SK-N-SH treated with all-trans-retinoic acid at 6 μM for 48 hours (cell line): ENCODE measurements at regions not wholly inside any gene's neighbourhood (a gene's known extent, or its start where the extent isn't known, plus 50 kb on each side); places are given as distances from the start of the nearest gene placed in this dataset.

Experiments used
- ATAC-seq: fragments of 200-7000 bp; cut with Tn5 transposase; 3 replicates; pipeline ENCODE4 v1.9.1; 2020; ENCODE audit warnings: mild to moderate bottlenecking, moderate library complexity
- ARNTL ChIP-seq: fragments of 450-650 bp; formaldehyde crosslinking; IDR thresholded peaks from 2 replicates; pipeline ENCODE4 v1.5.0; 2020; ENCODE audit warnings: low read depth, mild to moderate bottlenecking, moderate library complexity, borderline replicate concordance
- BACH2 ChIP-seq: fragments of 250-450 bp; sonication (Bioruptor Pico); IDR thresholded peaks from 2 replicates; pipeline ENCODE4 v1.9.0; 2021; ENCODE audit warnings: mild to moderate bottlenecking, borderline replicate concordance
- CSDC2 ChIP-seq: fragments of 250-450 bp; sonication (Bioruptor Pico); IDR thresholded peaks from 2 replicates; pipeline ENCODE4 v1.5.0; 2020; ENCODE audit warnings: mild to moderate bottlenecking, moderate library complexity
- GLIS3 ChIP-seq: fragments of 250-450 bp; sonication (Bioruptor Pico); IDR thresholded peaks from 2 replicates; pipeline ENCODE4 v1.5.0; 2020; ENCODE audit warnings: mild to moderate bottlenecking, moderate library complexity
- ISL1 ChIP-seq: fragments of 250-450 bp; sonication (Bioruptor Pico); IDR thresholded peaks from 2 replicates; pipeline ENCODE4 v2.1.2; 2022; ENCODE audit warnings: mild to moderate bottlenecking, moderate library complexity
- OSR1 ChIP-seq: fragments of 250-450 bp; sonication (Bioruptor Pico); IDR thresholded peaks from 2 replicates; pipeline ENCODE4 v1.8.0; 2022; ENCODE audit warnings: moderate library complexity, mild to moderate bottlenecking, inconsistent platforms
- POU6F1 ChIP-seq: fragments of 250-450 bp; sonication (Bioruptor Pico); IDR thresholded peaks from 2 replicates; pipeline ENCODE4 v1.8.0; 2021; ENCODE audit warnings: low read depth, mild to moderate bottlenecking, moderate library complexity, borderline replicate concordance
- PPARA ChIP-seq: fragments of 250-450 bp; sonication (Bioruptor Pico); IDR thresholded peaks from 2 replicates; pipeline ENCODE4 v1.5.0; 2020; ENCODE audit warnings: mild to moderate bottlenecking, borderline replicate concordance
- SNAI2 ChIP-seq: fragments of 250-450 bp; sonication (Bioruptor Pico); IDR thresholded peaks from 2 replicates; pipeline ENCODE4 v1.5.0; 2020; ENCODE audit warnings: mild to moderate bottlenecking, moderate library complexity
- TCF4 ChIP-seq: fragments of 250-450 bp; sonication (Bioruptor Pico); IDR thresholded peaks from 2 replicates; pipeline ENCODE4 v1.8.0; 2021; ENCODE audit warnings: mild to moderate bottlenecking, moderate library complexity, borderline replicate concordance
- TOX ChIP-seq: fragments of 250-450 bp; sonication (Bioruptor Pico); IDR thresholded peaks from 2 replicates; pipeline ENCODE4 v1.8.0; 2021; ENCODE audit warnings: mild to moderate bottlenecking, moderate library complexity, borderline replicate concordance
- TSHZ2 ChIP-seq: fragments of 250-450 bp; sonication (Bioruptor Pico); IDR thresholded peaks from 2 replicates; pipeline ENCODE4 v1.5.0; 2020; ENCODE audit warnings: mild to moderate bottlenecking, moderate library complexity
- ZFP3 ChIP-seq: fragments of 250-450 bp; sonication (Bioruptor Pico); IDR thresholded peaks from 2 replicates; pipeline ENCODE4 v1.5.0; 2020; ENCODE audit warnings: mild to moderate bottlenecking, moderate library complexity
- ZFP30 ChIP-seq: fragments of 450-650 bp; formaldehyde crosslinking; IDR thresholded peaks from 2 replicates; pipeline ENCODE4 v1.5.0; 2022; ENCODE audit warnings: mild to moderate bottlenecking, moderate library complexity
- ZNF565 ChIP-seq: fragments of 450-650 bp; formaldehyde crosslinking; conservative IDR thresholded peaks from 2 replicates; pipeline ENCODE4 v1.5.0; 2020; ENCODE audit warnings: low read depth, mild to moderate bottlenecking, moderate library complexity
- ZNF70 ChIP-seq: fragments of 450-650 bp; formaldehyde crosslinking; IDR thresholded peaks from 2 replicates; pipeline ENCODE4 v1.5.0; 2020; ENCODE audit warnings: mild to moderate bottlenecking, moderate library complexity
- ZNF8 ChIP-seq: fragments of 450-650 bp; formaldehyde crosslinking; IDR thresholded peaks from 2 replicates; pipeline ENCODE4 v1.5.0; 2020; ENCODE audit warnings: mild to moderate bottlenecking, moderate library complexity
- TF ChIP-seq, protein P1 (sequence below): fragments of 250-450 bp; sonication (Bioruptor Pico); IDR thresholded peaks from 2 replicates; pipeline ENCODE4 v1.5.1; 2020; ENCODE audit warnings: low read depth, mild to moderate bottlenecking, moderate library complexity
- TF ChIP-seq, protein P2 (sequence below): fragments of 250-450 bp; sonication (Bioruptor Pico); IDR thresholded peaks from 2 replicates; pipeline ENCODE4 v1.8.0; 2020; ENCODE audit warnings: mild to moderate bottlenecking, moderate library complexity, borderline replicate concordance

GRCh38 chr21:40967771-40968170 lies 120.8 kb upstream of the DSCAM start:
- TF ChIP-seq POU6F1 (CRISPR knock-in tag) (no peak), TCF4 (CRISPR knock-in tag) (no peak), ZNF8 (CRISPR knock-in tag) (no peak), ZFP30 (no peak), OSR1 (CRISPR knock-in tag) (no peak), GLIS3 (no peak), ISL1 (no peak), TSHZ2 (no peak), ZFP3 (CRISPR knock-in tag) (no peak), SNAI2 (CRISPR knock-in tag) (no peak), PPARA (CRISPR knock-in tag) (no peak), ARNTL (CRISPR knock-in tag) (no peak), CSDC2 (CRISPR knock-in tag) (no peak)
- TF ChIP-seq, protein P1, sequence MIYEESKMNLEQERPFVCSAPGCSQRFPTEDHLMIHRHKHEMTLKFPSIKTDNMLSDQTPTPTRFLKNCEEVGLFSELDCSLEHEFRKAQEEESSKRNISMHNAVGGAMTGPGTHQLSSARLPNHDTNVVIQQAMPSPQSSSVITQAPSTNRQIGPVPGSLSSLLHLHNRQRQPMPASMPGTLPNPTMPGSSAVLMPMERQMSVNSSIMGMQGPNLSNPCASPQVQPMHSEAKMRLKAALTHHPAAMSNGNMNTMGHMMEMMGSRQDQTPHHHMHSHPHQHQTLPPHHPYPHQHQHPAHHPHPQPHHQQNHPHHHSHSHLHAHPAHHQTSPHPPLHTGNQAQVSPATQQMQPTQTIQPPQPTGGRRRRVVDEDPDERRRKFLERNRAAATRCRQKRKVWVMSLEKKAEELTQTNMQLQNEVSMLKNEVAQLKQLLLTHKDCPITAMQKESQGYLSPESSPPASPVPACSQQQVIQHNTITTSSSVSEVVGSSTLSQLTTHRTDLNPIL (CRISPR knock-in tag) = no peak
- TF ChIP-seq, protein P2, sequence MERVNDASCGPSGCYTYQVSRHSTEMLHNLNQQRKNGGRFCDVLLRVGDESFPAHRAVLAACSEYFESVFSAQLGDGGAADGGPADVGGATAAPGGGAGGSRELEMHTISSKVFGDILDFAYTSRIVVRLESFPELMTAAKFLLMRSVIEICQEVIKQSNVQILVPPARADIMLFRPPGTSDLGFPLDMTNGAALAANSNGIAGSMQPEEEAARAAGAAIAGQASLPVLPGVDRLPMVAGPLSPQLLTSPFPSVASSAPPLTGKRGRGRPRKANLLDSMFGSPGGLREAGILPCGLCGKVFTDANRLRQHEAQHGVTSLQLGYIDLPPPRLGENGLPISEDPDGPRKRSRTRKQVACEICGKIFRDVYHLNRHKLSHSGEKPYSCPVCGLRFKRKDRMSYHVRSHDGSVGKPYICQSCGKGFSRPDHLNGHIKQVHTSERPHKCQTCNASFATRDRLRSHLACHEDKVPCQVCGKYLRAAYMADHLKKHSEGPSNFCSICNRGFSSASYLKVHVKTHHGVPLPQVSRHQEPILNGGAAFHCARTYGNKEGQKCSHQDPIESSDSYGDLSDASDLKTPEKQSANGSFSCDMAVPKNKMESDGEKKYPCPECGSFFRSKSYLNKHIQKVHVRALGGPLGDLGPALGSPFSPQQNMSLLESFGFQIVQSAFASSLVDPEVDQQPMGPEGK (CRISPR knock-in tag) = no peak
- ATAC-seq = no peak

GRCh38 chr21:40972151-40972550 lies 125.2 kb upstream of the DSCAM start:
- no peak for ATAC-seq
- TF ChIP-seq CSDC2 (CRISPR knock-in tag) = no peak
- no peak for TF ChIP-seq TOX (CRISPR knock-in tag)
- TF ChIP-seq GLIS3 = no peak

DNA sequence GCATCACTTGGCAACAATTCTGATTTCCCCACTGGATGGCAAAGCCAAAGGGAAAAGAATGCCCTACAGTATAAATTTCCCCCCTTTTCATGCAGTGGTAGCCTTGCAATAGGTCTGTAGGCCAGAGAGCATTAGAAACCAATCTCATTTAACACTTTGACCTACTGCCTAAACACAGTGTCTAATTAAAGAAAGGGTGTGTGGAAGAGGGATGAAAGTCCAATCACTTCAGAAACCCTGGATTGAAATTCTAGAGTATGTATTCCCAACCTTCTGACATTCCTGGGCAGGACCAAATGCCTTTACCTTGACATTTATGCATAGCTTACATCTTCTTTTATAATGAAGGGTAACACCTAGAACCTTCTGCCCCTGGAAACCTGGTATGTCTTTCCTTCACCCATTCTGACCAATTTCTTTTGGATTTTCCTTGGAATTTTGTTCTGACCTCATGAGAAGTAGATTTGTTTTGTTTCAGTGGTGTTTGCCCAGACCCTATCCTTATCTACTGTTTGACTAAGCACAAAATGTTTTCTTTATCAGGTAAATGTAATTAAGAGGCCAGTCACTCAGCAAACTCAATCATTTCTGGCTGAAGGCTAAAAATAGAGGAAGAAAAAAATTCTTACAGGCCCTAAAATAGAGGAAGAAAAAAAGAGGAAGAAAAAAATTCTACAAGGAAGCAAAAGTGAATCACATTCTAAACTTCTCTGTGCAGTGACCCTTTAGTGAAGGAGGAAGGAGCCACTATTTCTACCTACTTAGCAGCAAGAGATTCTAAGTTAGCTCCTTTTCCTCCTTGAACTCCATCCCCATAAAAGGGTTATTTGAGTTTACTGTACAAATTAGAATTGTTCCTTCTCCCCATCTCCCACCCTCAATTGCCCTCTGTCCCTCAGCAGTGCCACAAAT lies 129.5 kb upstream of the DSCAM start:
- TF ChIP-seq TSHZ2 (peak; percentile 40; the same call in 1 of the 2 replicates), ISL1 (0 out of 2 replicates have a peak, but pooled peaks have one; percentile 32), TCF4 (CRISPR knock-in tag) (no peak)
- no peak for ATAC-seq

DNA sequence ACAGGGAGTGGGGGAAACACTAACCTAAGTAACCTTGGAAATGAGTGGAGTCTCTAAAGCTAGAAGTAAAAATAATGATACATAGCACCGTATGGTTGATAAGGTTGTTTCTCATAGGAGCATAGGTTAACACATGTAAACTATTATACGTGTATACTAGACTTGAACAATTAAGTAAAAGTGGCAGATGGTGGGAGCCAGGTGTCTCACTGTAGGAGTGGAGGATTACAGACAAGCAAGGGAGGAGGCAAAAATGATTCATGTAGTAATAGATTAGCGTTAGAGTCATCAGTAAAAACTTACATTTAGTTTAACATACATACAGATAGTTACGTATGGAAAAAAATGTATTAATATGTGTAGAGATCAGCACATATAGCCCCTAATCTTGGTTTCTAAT lies 138.4 kb upstream of the DSCAM start:
- no peak for TF ChIP-seq ZNF70 (CRISPR knock-in tag)
- TF ChIP-seq ISL1 = no peak
- TF ChIP-seq ZFP3 (CRISPR knock-in tag) = no peak
- no peak for TF ChIP-seq SNAI2 (CRISPR knock-in tag)
- TF ChIP-seq ZNF8 (CRISPR knock-in tag) = no peak
- TF ChIP-seq ZFP30 = no peak
- TF ChIP-seq PPARA (CRISPR knock-in tag) = no peak
- no peak for TF ChIP-seq BACH2 (CRISPR knock-in tag)
- TF ChIP-seq GLIS3 = no peak
- no peak for TF ChIP-seq TOX (CRISPR knock-in tag)
- TF ChIP-seq ZNF565 = no peak
- TF ChIP-seq, all 23 proteins: peak for 0
- no peak for ATAC-seq
